Neural cell (in vitro differentiated cells): ENCODE measurements at regions not wholly inside any gene's neighbourhood (a gene's known extent, or its start where the extent isn't known, plus 50 kb on each side); places are given as distances from the start of the nearest gene placed in this dataset.

ENCODE experiments used
- H2AFZ ChIP-seq: fragments of 200-600, 300-800 bp; sonication (generic), shearing (Covaris generic); 2 replicates; pipeline ENCODE4 v1.6.0; 2014; ENCODE audit warnings: low read depth, mild to moderate bottlenecking, antibody characterized with exemption, low read length, moderate library complexity
- H3F3A ChIP-seq: fragments of 200-600 bp; shearing (Covaris generic); 2 replicates; pipeline ENCODE4 v1.6.1; 2016; ENCODE audit warnings: mild to moderate bottlenecking, moderate library complexity, mixed read lengths, antibody characterized with exemption, low read length; ENCODE audit not compliant: insufficient read depth, poor library complexity, severe bottlenecking
- H3K27ac ChIP-seq: fragments of 200-600, 300-800 bp; sonication (generic), shearing (Covaris generic); 2 replicates; pipeline ENCODE4 v1.5.1; 2014; ENCODE audit warnings: mild to moderate bottlenecking, low read length, moderate library complexity
- H3K27me3 ChIP-seq: fragments of 300-800, 200-600 bp; sonication (generic), shearing (Covaris generic); 2 replicates; pipeline ENCODE4 v1.6.0; 2014; ENCODE audit warnings: mild to moderate bottlenecking, low read depth, low read length, moderate library complexity; ENCODE audit not compliant: insufficient read depth
- H3K36me3 ChIP-seq: fragments of 300-800, 200-600 bp; sonication (generic), shearing (Covaris generic); 2 replicates; pipeline ENCODE4 v1.5.1; 2014; ENCODE audit warnings: mild to moderate bottlenecking, antibody characterized with exemption, low read length, moderate library complexity; ENCODE audit not compliant: insufficient read depth
- H3K4me2 ChIP-seq: fragments of 300-800, 200-600 bp; sonication (generic), shearing (Covaris generic); 2 replicates; pipeline ENCODE4 v1.6.0; 2014; ENCODE audit warnings: mild to moderate bottlenecking, low read length
- H3K4me3 ChIP-seq: fragments of 300-800, 200-600 bp; sonication (generic), shearing (Covaris generic); 2 replicates; pipeline ENCODE4 v1.5.1; 2014; ENCODE audit warnings: mild to moderate bottlenecking, low read length, moderate library complexity
- H3K79me2 ChIP-seq: fragments of 200-600 bp; shearing (Covaris generic); replicated peaks from 2 replicates; pipeline ENCODE4 v1.6.0; 2014; ENCODE audit warnings: mild to moderate bottlenecking, low read length, moderate library complexity; ENCODE audit not compliant: insufficient read depth
- H3K9ac ChIP-seq: fragments of 300-800, 200-600 bp; sonication (generic), shearing (Covaris generic); 2 replicates; pipeline ENCODE4 v1.6.1; 2016; ENCODE audit warnings: mild to moderate bottlenecking, low read length, mixed read lengths
- H3K9me2 ChIP-seq: fragments of 200-600 bp; shearing (Covaris generic); 2 replicates; pipeline ENCODE4 v1.6.1; 2016; ENCODE audit warnings: mild to moderate bottlenecking, low read length, mixed read lengths; ENCODE audit not compliant: insufficient read depth
- H3K9me3 ChIP-seq: fragments of 200-600, 300-800 bp; sonication (generic), shearing (Covaris generic); 2 replicates; pipeline ENCODE4 v1.6.1; 2016; ENCODE audit warnings: mild to moderate bottlenecking, mixed run types, low read length, moderate library complexity, mixed read lengths
- H4K20me1 ChIP-seq: fragments of 200-600 bp; shearing (Covaris generic); 2 replicates; pipeline ENCODE4 v1.6.1; 2016; ENCODE audit warnings: mild to moderate bottlenecking, mixed run types; ENCODE audit not compliant: insufficient read depth
- EP300 ChIP-seq: fragments of 450-650 bp; conservative IDR thresholded peaks from 2 replicates; pipeline ENCODE4 v1.6.1; 2014; ENCODE audit warnings: antibody characterized with exemption, mild to moderate bottlenecking, moderate library complexity; ENCODE audit not compliant: poor library complexity, severe bottlenecking
- EZH2 ChIP-seq: fragments of 200-600, 300-800 bp; shearing (Covaris generic), sonication (generic); IDR thresholded peaks from 2 replicates; pipeline ENCODE4 v1.6.1; 2014; ENCODE audit warnings: antibody characterized with exemption, low read length, borderline replicate concordance, mild to moderate bottlenecking; ENCODE audit not compliant: insufficient read depth, poor library complexity, severe bottlenecking
- MXI1 ChIP-seq: fragments of 450-650 bp; conservative IDR thresholded peaks from 2 replicates; pipeline ENCODE4 v1.6.1; 2014; ENCODE audit warnings: antibody characterized with exemption, mild to moderate bottlenecking; ENCODE audit not compliant: poor library complexity, severe bottlenecking
- POLR2AphosphoS5 ChIP-seq: IDR thresholded peaks from 2 replicates; pipeline ENCODE4 v1.6.1; 2012
- RAD21 ChIP-seq: fragments of 450-650 bp; conservative IDR thresholded peaks from 2 replicates; pipeline ENCODE4 v1.6.1; 2014; ENCODE audit warnings: antibody characterized with exemption, mild to moderate bottlenecking, moderate library complexity
- SMC3 ChIP-seq: fragments of 450-650 bp; conservative IDR thresholded peaks from 2 replicates; pipeline ENCODE4 v1.6.1; 2014; ENCODE audit warnings: antibody characterized with exemption, mild to moderate bottlenecking, moderate library complexity; ENCODE audit not compliant: poor library complexity
- TAF1 ChIP-seq: IDR thresholded peaks from 2 replicates; pipeline ENCODE4 v1.6.1; 2012; ENCODE audit warnings: low read depth
- TF ChIP-seq, protein P1 (sequence below): IDR thresholded peaks from 2 replicates; pipeline ENCODE4 v1.6.1; 2012; ENCODE audit warnings: borderline replicate concordance
- TF ChIP-seq, protein P2 (sequence below): fragments of 450-650 bp; IDR thresholded peaks from 2 replicates; pipeline ENCODE4 v1.5.1; 2014; ENCODE audit warnings: antibody characterized with exemption, mild to moderate bottlenecking, moderate library complexity; ENCODE audit not compliant: poor library complexity, severe bottlenecking

DNA sequence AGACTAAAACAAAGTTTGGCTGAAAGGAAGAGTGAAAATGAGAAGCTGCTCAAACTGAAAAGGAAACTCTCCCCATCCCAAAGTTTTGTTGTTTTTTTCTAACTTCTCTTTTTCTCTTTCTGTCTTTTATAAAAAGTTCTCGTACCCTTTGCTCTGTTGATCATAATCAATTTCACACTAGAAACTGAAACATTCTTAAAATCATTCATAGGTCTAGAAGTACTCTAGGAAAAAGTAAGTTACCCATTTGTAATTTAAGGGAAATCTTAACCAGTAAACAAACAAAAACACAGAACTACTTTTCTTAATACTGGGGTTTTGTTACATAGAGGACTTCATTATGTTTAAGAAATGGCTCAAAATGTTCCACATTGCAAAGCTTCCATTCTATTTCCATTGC, 339.8 kb downstream of the SEMA3D start:
- no peaks in the 10 kb centered on the region for H3K9me3 ChIP-seq
- no peak overlapping the region for H2AFZ ChIP-seq
- H3K9me2 ChIP-seq: no peaks in the 10 kb centered on the region
- H4K20me1 ChIP-seq: no peaks in the 10 kb centered on the region
- no peak overlapping the region for H3K4me2 ChIP-seq
- TF ChIP-seq, protein P1, sequence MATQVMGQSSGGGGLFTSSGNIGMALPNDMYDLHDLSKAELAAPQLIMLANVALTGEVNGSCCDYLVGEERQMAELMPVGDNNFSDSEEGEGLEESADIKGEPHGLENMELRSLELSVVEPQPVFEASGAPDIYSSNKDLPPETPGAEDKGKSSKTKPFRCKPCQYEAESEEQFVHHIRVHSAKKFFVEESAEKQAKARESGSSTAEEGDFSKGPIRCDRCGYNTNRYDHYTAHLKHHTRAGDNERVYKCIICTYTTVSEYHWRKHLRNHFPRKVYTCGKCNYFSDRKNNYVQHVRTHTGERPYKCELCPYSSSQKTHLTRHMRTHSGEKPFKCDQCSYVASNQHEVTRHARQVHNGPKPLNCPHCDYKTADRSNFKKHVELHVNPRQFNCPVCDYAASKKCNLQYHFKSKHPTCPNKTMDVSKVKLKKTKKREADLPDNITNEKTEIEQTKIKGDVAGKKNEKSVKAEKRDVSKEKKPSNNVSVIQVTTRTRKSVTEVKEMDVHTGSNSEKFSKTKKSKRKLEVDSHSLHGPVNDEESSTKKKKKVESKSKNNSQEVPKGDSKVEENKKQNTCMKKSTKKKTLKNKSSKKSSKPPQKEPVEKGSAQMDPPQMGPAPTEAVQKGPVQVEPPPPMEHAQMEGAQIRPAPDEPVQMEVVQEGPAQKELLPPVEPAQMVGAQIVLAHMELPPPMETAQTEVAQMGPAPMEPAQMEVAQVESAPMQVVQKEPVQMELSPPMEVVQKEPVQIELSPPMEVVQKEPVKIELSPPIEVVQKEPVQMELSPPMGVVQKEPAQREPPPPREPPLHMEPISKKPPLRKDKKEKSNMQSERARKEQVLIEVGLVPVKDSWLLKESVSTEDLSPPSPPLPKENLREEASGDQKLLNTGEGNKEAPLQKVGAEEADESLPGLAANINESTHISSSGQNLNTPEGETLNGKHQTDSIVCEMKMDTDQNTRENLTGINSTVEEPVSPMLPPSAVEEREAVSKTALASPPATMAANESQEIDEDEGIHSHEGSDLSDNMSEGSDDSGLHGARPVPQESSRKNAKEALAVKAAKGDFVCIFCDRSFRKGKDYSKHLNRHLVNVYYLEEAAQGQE: no peak
- TF ChIP-seq RAD21 (no peak), EP300 (no peak), TAF1 (no peak), POLR2AphosphoS5 (no peak), MXI1 (no peak), EZH2 (no peak), SMC3 (no peak)
- TF ChIP-seq, protein P2, sequence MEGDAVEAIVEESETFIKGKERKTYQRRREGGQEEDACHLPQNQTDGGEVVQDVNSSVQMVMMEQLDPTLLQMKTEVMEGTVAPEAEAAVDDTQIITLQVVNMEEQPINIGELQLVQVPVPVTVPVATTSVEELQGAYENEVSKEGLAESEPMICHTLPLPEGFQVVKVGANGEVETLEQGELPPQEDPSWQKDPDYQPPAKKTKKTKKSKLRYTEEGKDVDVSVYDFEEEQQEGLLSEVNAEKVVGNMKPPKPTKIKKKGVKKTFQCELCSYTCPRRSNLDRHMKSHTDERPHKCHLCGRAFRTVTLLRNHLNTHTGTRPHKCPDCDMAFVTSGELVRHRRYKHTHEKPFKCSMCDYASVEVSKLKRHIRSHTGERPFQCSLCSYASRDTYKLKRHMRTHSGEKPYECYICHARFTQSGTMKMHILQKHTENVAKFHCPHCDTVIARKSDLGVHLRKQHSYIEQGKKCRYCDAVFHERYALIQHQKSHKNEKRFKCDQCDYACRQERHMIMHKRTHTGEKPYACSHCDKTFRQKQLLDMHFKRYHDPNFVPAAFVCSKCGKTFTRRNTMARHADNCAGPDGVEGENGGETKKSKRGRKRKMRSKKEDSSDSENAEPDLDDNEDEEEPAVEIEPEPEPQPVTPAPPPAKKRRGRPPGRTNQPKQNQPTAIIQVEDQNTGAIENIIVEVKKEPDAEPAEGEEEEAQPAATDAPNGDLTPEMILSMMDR: no peak
- no peaks in the 10 kb centered on the region for H3K27me3 ChIP-seq
- H3K4me3 ChIP-seq: no peak overlapping the region
- H3K36me3 ChIP-seq: no peaks in the 10 kb centered on the region
- H3K27ac ChIP-seq: no peak overlapping the region
- no peaks in the 10 kb centered on the region for H3K79me2 ChIP-seq
- H3K9ac ChIP-seq: no peak overlapping the region
- H3F3A ChIP-seq: no peaks in the 10 kb centered on the region

DNA sequence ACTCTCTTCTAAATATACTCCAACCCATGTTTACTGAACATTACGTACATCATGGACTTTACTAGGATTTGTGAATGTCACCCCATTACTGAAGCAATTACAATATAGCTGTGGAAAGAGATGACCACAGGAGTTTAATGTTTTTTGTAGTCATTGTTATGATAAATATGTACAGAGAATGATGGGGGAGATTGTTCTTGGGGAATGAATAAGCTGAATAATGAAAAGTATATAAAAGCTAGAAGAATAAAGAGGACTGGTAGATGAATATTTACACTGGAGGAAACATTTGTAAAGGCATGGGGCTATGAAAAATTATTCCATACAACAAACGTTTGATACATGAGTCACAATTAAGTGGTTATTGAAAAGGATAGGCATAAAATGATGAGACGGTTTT, 340.9 kb downstream of the SEMA3D start:
- no peak overlapping the region for H3K4me2 ChIP-seq
- no peaks in the 10 kb centered on the region for H3K27me3 ChIP-seq
- H3K27ac ChIP-seq: no peak overlapping the region
- H3F3A ChIP-seq: no peaks in the 10 kb centered on the region
- no peaks in the 10 kb centered on the region for H3K9me3 ChIP-seq
- TF ChIP-seq, protein P1: no peak
- no peaks in the 10 kb centered on the region for H4K20me1 ChIP-seq
- no peak overlapping the region for H2AFZ ChIP-seq
- H3K4me3 ChIP-seq: no peak overlapping the region
- H3K36me3 ChIP-seq: no peaks in the 10 kb centered on the region
- H3K9me2 ChIP-seq: no peaks in the 10 kb centered on the region
- no peaks in the 10 kb centered on the region for H3K79me2 ChIP-seq
- no peak overlapping the region for H3K9ac ChIP-seq
